H1 (cell line): ENCODE measurements at regions not wholly inside any gene's neighbourhood (a gene's known extent, or its start where the extent isn't known, plus 50 kb on each side); places are given as distances from the start of the nearest gene placed in this dataset.

Source experiments
- BCL11A ChIP-seq, 2 experiments: IDR thresholded peaks; one replicate each; pipeline ENCODE4 v1.6.1; 2011; ENCODE audit warnings: low read depth in 2 of 2, low read length in 2 of 2, mild to moderate bottlenecking in 2 of 2
- EP300 ChIP-seq, 2 experiments: IDR thresholded peaks; 1 replicate in 1 of 2; 2 replicates in 1 of 2; pipeline ENCODE4 v1.6.1; 2011 to 2012; ENCODE audit warnings: low read depth in 2 of 2, low read length in 2 of 2, mild to moderate bottlenecking in 2 of 2, borderline replicate concordance in 1 of 2, inconsistent platforms in 1 of 2, moderate library complexity in 1 of 2
- EZH2 ChIP-seq: fragments of 200-600 bp; sonication (generic); IDR thresholded peaks from 2 replicates; pipeline ENCODE4 v1.7.1; 2012; ENCODE audit warnings: low read depth, mild to moderate bottlenecking, moderate library complexity, low read length, inconsistent platforms; ENCODE audit not compliant: severe bottlenecking
- KDM4A ChIP-seq: IDR thresholded peaks from one replicate; pipeline ENCODE4 v1.7.1; 2012; ENCODE audit warnings: low read depth, mild to moderate bottlenecking, moderate library complexity, low read length, inconsistent platforms; ENCODE audit not compliant: severe bottlenecking
- SIN3A ChIP-seq, 2 experiments: IDR thresholded peaks in 1 of 2; conservative IDR thresholded peaks in 1 of 2; 2 replicates each; pipeline ENCODE4 v1.6.1; 2011 to 2012; ENCODE audit warnings: low read length in 2 of 2, improper control_type of control experiment in 1 of 2, low read depth in 1 of 2, mild to moderate bottlenecking in 1 of 2
- SRF ChIP-seq: IDR thresholded peaks from 2 replicates; pipeline ENCODE4 v1.6.1; 2011; ENCODE audit warnings: mild to moderate bottlenecking, low read depth, low read length, moderate library complexity

GRCh38 chr4:85102606-85103005 is 136.1 kb upstream of the WDFY3 start (continued):
- no peak for TF ChIP-seq SIN3A (conservative IDR thresholded peaks at IDR 0.05 in 1 of 2, IDR thresholded peaks at IDR 0.05 in 1 of 2; ENCODE audit: low read depth in 1 of 2, low read length in 2 of 2)
- no peak for TF ChIP-seq BCL11A (IDR thresholded peaks at IDR 0.05; ENCODE audit: low read depth in 2 of 2, low read length in 2 of 2)
- no peak for TF ChIP-seq SRF
- TF ChIP-seq EP300 (IDR thresholded peaks at IDR 0.05; ENCODE audit: borderline replicate concordance in 1 of 2, low read depth in 2 of 2, low read length in 2 of 2) = no peak
- no peak for TF ChIP-seq KDM4A
- no peak for TF ChIP-seq EZH2
